ENCODE measurements at regions not wholly inside any gene's neighbourhood (a gene's known extent, or its start where the extent isn't known, plus 50 kb on each side); places are given as distances from the start of the nearest gene placed in this dataset.

DNA sequence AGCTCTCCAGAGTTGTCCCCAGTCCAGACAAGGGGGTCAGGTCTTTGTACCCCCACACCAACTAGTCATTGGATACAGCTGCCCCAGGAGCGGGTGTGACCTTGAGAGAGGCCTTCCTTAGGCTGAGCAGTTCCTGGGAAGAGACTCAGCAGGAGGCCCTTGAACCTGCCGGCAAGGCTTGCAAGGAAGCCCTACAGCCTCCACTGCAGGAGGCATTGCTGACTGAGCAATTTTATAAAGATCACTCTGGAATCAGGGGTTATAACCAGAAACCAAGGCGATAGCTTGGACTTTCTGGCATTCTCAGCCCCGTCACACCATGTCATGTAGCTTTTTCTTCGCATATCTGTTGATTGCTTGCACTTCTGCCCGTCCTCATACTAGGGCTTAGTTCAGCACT is 291.3 kb upstream of the CRY1 start:
- TF ChIP-seq TRIM24 (CRISPR knock-in tag; IDR thresholded peaks at IDR 0.05) (no peak), ZNF138 (CRISPR knock-in tag; IDR thresholded peaks at IDR 0.05; ENCODE audit: low read depth) (no peak), CEBPB (IDR thresholded peaks at IDR 0.05; ENCODE audit: borderline replicate concordance, low read depth, low read length) (no peak), MAFG (CRISPR knock-in tag; IDR thresholded peaks at IDR 0.05) (no peak), JUN (CRISPR knock-in tag; IDR thresholded peaks at IDR 0.05) (no peak), KLF15 (CRISPR knock-in tag; IDR thresholded peaks at IDR 0.05; ENCODE audit: borderline replicate concordance) (no peak)
